ENCODE measurements at regions not wholly inside any gene's neighbourhood (a gene's known extent, or its start where the extent isn't known, plus 50 kb on each side); places are given as distances from the start of the nearest gene placed in this dataset.

DNA sequence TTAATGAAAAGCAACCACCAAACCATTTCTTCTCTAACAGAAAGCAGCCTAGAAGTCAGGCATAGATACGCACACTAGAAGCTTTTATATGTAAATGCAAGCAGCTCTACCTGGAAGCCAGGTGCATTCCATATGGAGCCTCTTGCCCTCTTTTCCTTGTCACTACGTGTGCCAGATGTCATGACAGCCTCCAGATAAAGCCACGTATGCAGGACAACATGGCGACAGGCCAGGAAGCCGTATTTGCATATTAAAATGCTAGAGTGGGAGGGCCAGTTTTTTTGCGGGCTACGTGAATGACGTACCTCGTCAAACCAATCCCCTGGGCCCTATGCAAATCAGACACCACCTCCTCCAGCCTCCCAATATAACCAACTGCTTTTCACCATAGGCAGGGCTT is 308.1 kb upstream of the SPTLC3 start:
- Mint-ChIP-seq H3K9me3 (ENCODE audit: unreplicated experiment) (peaks cover 6% of the 10 kb centered on the region), H3K4me1 (ENCODE audit: insufficient read depth, unreplicated experiment) (no peaks in the 10 kb centered on the region), H3K4me3 (ENCODE audit: unreplicated experiment) (no peak overlapping the region), H3K27ac (ENCODE audit: low read depth, unreplicated experiment) (no peak overlapping the region), H3K36me3 (ENCODE audit: insufficient read depth, unreplicated experiment) (no peaks in the 10 kb centered on the region), H3K27me3 (ENCODE audit: insufficient read depth, unreplicated experiment) (no peaks in the 10 kb centered on the region)
- TF ChIP-seq, protein P1, sequence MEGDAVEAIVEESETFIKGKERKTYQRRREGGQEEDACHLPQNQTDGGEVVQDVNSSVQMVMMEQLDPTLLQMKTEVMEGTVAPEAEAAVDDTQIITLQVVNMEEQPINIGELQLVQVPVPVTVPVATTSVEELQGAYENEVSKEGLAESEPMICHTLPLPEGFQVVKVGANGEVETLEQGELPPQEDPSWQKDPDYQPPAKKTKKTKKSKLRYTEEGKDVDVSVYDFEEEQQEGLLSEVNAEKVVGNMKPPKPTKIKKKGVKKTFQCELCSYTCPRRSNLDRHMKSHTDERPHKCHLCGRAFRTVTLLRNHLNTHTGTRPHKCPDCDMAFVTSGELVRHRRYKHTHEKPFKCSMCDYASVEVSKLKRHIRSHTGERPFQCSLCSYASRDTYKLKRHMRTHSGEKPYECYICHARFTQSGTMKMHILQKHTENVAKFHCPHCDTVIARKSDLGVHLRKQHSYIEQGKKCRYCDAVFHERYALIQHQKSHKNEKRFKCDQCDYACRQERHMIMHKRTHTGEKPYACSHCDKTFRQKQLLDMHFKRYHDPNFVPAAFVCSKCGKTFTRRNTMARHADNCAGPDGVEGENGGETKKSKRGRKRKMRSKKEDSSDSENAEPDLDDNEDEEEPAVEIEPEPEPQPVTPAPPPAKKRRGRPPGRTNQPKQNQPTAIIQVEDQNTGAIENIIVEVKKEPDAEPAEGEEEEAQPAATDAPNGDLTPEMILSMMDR (IDR thresholded peaks at IDR 0.05; ENCODE audit: unreplicated experiment) = no peak
- ChIA-PET CTCF (interaction anchor here (0.7 kb wide), 1 partner anchor 679 kb away, joined by 3 read pairs; no protein-coding TSS in a partner anchor), POLR2A (no interaction called here)
- no peak for DNase-seq (ENCODE audit: unreplicated experiment)
- no TSS peak for BruUV-seq (replicated peaks)
- intact Hi-C loops (cut with micrococcal nuclease) = no loop called here

DNA sequence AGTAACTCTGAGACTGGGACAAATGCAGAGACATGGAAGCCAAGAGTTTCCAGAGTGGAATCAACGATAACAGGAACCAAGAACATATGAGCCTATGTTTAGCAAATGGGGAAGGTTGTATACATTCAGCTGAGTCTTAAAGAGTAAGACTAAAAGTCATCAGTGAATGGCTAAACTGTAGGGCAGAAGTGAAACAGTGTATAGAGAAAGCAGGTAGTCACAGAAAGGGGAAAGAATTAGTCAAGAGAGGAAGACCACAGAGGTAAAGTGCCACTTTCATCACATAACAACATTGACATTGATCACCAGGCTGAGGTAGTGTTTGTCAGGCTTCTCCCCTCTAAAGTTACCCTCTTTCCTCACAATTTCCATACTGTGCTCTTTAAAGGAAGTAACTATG is 306.5 kb upstream of the SPTLC3 start:
- Mint-ChIP-seq H3K4me3 (ENCODE audit: unreplicated experiment) (no peak overlapping the region), H3K4me1 (ENCODE audit: insufficient read depth, unreplicated experiment) (no peaks in the 10 kb centered on the region), H3K27ac (ENCODE audit: low read depth, unreplicated experiment) (no peak overlapping the region), H3K9me3 (ENCODE audit: unreplicated experiment) (peaks cover 6% of the 10 kb centered on the region), H3K27me3 (ENCODE audit: insufficient read depth, unreplicated experiment) (no peaks in the 10 kb centered on the region), H3K36me3 (ENCODE audit: insufficient read depth, unreplicated experiment) (no peaks in the 10 kb centered on the region)
- intact Hi-C loops (cut with micrococcal nuclease) = no loop called here
- TF ChIP-seq, protein P1 (IDR thresholded peaks at IDR 0.05; ENCODE audit: unreplicated experiment) = no peak
- ChIA-PET POLR2A (no interaction called here), CTCF (no interaction called here)
- no peak for DNase-seq (ENCODE audit: unreplicated experiment)
- no TSS peak for BruUV-seq (replicated peaks)

DNA sequence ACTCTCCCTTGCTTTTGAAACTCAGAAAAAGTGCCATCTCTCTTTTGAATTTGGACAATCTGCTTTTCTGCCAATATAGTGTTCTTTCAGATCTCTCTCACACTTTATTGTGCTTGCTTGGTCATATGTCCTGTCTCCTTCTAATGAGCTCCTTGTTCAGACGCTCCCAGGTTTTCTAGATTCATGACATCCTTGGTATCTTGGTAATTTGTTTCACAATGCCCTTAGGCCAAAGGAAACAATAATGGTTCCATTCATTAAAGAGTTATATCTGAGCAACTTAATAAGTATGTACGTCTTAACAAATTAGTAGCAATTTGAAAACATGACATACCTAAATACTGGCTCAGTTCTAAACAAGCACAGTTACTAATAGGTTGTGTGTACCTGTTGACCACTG is 293.4 kb upstream of the SPTLC3 start:
- Mint-ChIP-seq H3K4me1 (ENCODE audit: insufficient read depth, unreplicated experiment) (no peaks in the 10 kb centered on the region), H3K9me3 (ENCODE audit: unreplicated experiment) (peaks cover 14% of the 10 kb centered on the region), H3K27me3 (ENCODE audit: insufficient read depth, unreplicated experiment) (peaks cover 11% of the 10 kb centered on the region), H3K36me3 (ENCODE audit: insufficient read depth, unreplicated experiment) (no peaks in the 10 kb centered on the region), H3K27ac (ENCODE audit: low read depth, unreplicated experiment) (no peak overlapping the region), H3K4me3 (ENCODE audit: unreplicated experiment) (no peak overlapping the region)
- no peak for DNase-seq (ENCODE audit: unreplicated experiment)
- TF ChIP-seq, protein P1 (IDR thresholded peaks at IDR 0.05; ENCODE audit: unreplicated experiment) = no peak
- no TSS peak for BruUV-seq (replicated peaks)
- POLR2A ChIA-PET = no interaction called here
- CTCF ChIA-PET = no interaction called here
- intact Hi-C loops (cut with micrococcal nuclease) = no loop called here

DNA sequence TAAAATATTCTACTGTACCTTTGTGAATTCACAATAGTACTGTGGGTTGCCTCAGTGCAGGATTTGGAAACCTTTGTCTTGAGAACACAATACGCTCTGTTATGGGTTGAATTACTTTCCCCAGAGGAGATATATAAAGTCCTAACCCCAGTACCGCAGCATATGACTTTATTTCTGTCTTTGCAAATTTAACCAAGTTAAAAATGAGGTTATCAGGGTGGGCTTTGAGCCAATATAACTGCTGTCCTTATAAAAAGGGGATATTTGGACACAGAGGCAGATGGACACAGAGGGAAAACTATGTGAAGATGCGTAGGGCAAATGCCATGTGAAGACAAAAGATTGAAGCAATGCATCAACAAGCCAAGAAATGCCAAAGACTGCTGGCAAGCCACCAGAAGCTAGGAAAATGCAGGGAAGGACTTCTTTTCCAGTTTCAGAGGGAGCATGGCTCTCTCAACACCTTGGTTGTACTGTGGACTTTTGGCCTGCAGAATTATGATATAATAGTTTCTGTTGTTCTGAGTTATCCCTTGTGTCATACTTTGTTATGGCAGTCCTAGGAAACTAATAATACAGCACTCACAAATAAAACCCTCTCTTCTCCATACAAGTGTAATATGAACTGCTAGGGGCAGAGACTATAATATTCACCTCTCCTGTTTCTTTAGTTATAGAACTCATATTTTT is 292.6 kb upstream of the SPTLC3 start:
- Mint-ChIP-seq H3K4me1 (ENCODE audit: insufficient read depth, unreplicated experiment) (no peaks in the 10 kb centered on the region), H3K9me3 (ENCODE audit: unreplicated experiment) (peaks cover 14% of the 10 kb centered on the region), H3K4me3 (ENCODE audit: unreplicated experiment) (no peak overlapping the region), H3K27ac (ENCODE audit: low read depth, unreplicated experiment) (no peak overlapping the region), H3K36me3 (ENCODE audit: insufficient read depth, unreplicated experiment) (no peaks in the 10 kb centered on the region), H3K27me3 (ENCODE audit: insufficient read depth, unreplicated experiment) (peaks cover 11% of the 10 kb centered on the region)
- TF ChIP-seq, protein P1 (IDR thresholded peaks at IDR 0.05; ENCODE audit: unreplicated experiment) = no peak
- CTCF ChIA-PET = no interaction called here
- POLR2A ChIA-PET = no interaction called here
- no peak for DNase-seq (ENCODE audit: unreplicated experiment)
- intact Hi-C loops (cut with micrococcal nuclease) = no loop called here
- BruUV-seq (replicated peaks) = no TSS peak

Measured in MCF 10A (cell line).